ENCODE measurements at regions not wholly inside any gene's neighbourhood (a gene's known extent, or its start where the extent isn't known, plus 50 kb on each side); places are given as distances from the start of the nearest gene placed in this dataset.

DNA sequence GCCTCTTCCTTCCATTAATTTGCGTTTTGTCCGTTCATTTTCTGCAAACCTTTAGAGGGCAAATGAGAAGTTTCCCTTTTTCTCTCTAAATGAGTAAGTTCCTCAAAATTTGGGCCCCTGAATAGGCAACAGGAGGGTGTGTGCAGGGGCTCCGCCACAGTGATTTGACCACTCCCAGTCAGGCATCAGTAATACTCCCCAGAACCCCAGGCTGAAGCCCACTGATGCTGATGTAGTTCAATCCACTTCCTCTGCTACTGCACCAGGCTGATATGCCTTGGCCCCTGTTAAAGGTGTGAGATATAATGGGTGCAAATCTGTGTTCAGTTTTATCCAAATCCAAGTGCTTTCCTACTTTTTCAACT is 1150.0 kb downstream of the RPIA start:
- H3K27ac ChIP-seq = no peak overlapping the region
- no peak for TF ChIP-seq ZFX (IDR thresholded peaks at IDR 0.05; ENCODE audit: borderline replicate concordance)
- TF ChIP-seq, protein P1, sequence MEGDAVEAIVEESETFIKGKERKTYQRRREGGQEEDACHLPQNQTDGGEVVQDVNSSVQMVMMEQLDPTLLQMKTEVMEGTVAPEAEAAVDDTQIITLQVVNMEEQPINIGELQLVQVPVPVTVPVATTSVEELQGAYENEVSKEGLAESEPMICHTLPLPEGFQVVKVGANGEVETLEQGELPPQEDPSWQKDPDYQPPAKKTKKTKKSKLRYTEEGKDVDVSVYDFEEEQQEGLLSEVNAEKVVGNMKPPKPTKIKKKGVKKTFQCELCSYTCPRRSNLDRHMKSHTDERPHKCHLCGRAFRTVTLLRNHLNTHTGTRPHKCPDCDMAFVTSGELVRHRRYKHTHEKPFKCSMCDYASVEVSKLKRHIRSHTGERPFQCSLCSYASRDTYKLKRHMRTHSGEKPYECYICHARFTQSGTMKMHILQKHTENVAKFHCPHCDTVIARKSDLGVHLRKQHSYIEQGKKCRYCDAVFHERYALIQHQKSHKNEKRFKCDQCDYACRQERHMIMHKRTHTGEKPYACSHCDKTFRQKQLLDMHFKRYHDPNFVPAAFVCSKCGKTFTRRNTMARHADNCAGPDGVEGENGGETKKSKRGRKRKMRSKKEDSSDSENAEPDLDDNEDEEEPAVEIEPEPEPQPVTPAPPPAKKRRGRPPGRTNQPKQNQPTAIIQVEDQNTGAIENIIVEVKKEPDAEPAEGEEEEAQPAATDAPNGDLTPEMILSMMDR (IDR thresholded peaks at IDR 0.05) = no peak

DNA sequence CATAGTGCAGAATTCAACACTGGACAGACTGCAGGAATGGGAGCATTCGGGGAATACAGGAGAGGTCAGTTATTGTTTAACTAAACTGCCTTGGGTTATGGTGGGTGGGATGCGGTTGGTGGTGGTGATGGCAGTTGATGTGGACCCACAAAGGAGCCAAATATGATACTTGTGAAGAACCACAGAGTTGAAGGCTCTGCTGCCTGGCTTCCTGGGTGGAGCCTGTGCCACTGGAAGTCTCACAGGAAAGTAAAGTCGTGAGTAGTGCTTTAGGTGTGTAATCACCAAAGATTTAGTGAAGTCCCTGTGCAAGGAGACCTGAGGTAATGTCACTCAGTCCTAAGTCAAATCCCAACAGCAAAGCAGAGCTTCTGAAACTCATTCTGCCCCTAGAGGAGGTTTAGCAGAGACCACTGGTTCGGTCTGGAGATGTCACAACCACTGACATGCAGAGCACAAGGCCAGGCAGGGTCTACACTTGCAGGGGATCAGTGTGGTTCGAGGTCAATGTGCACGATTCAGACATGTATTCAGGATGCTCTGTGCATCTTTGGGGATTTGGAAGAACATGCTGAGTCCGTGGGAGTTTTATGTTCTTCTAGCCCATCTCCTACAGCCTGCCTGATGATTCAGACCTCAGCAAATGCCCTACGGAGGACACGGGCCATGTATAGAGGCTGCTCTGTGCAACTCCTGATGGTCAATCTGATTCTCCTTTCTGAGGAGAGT is 1150.9 kb downstream of the RPIA start:
- no peak for TF ChIP-seq ZFX (IDR thresholded peaks at IDR 0.05; ENCODE audit: borderline replicate concordance)
- TF ChIP-seq, protein P1 (IDR thresholded peaks at IDR 0.05) = no peak
- no peak overlapping the region for H3K27ac ChIP-seq

DNA sequence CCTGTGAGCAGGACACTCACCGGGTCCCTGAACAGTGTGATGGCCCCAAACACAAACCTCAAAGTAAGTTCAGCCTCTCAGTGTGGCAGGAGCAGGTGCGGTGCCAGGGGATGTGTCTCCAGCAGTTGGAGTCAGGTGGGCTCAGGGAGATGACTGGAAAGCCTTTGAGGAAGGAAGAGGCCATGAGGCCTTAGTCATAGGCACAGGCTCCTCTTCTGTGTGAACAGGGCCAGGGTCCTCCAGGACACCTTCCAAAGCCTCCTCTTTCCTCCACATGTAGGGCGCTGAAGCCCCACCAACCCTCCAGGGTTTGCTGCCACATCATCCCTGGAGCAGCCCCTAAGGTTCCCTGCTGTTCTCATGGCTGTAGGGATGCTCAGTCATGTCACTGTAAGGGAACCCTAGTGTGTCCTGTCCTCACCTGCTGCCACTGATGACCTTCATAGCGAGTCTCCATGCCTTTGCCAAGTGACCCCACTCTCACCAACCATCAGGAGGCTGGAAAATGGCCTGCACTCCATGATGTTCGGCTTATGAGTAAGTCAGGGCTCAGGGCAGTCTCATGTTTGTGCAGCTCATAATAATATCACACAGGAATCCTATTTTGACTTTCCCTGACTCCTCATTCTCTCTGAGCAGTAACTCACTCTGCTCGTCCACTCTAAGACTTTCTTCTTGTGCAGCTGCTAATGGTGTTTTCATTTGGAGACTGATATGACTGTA is 1152.9 kb downstream of the RPIA start:
- H3K27ac ChIP-seq = no peak overlapping the region
- TF ChIP-seq, protein P1 (IDR thresholded peaks at IDR 0.05) = no peak
- no peak for TF ChIP-seq ZFX (IDR thresholded peaks at IDR 0.05; ENCODE audit: borderline replicate concordance)

DNA sequence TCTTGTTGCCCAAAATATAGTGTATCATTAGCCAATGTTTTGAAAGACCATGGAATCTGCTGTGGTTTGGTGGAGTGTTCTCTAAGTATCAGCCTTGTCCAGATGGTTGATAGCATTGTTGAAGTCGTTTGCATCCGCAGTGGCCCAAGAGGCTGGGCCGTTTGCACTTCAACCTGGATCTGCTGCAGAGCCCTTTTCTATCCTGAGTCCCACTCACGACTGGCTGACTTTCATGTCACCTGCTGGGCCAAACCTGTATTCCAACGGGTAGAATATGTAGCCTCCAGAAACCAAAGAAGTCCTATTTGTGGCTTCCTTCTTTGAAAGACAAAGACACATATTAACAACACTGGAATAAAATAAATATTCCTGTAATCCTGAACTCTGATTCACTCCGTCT is 1154.1 kb downstream of the RPIA start:
- TF ChIP-seq ZFX (IDR thresholded peaks at IDR 0.05; ENCODE audit: borderline replicate concordance) = no peak
- TF ChIP-seq, protein P1 (IDR thresholded peaks at IDR 0.05) = no peak
- H3K27ac ChIP-seq = no peak overlapping the region

DNA sequence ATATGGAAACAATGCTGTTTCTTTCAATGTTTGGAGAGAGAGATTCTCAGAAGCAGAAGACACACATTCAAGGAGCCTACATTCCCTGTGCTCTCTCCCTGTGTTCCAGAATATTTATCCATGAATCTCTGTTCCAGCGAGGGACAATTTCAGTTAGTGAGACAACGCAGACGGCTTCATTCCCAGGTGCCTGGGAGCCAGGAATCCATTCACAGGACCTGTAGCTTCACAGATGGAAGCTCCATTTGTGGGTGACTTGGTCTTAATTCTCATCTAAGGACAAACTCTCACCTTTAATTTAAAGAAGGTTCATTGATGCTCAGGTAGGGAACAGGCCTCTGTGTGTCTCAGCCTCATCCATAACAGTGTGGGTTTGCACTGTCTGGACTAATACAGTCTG is 1156.6 kb downstream of the RPIA start:
- no peak for TF ChIP-seq ZFX (IDR thresholded peaks at IDR 0.05; ENCODE audit: borderline replicate concordance)
- TF ChIP-seq, protein P1 (IDR thresholded peaks at IDR 0.05) = no peak
- H3K27ac ChIP-seq = no peak overlapping the region

DNA sequence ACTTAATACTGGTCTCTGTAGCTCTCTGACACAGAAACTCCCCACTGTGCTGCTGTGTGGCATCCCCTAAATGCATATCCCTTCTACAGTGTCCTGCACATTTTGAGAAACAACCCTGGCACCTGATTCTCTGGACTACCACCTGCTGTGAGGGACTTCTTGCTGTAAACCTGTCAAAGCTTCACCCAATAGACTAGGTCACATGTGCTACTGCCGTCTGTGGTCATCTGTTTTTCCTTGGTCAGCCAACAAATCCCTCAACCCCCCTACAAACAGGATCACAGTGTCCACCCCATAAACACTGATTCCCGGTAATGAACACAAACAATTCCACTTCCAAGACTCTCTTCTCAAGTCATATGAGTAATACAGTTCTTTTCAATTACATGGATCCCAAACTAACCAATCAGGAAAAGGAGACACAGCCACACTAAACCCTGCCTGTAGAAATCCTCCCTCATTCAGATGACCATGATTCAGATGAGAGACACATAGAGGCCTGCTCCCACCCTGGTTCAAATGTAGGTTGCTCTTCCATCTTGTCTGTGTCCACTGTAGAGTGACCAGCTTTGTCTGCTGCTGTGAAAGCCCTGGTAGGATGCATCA is 1157.4 kb downstream of the RPIA start:
- TF ChIP-seq, protein P1 (IDR thresholded peaks at IDR 0.05) = no peak
- TF ChIP-seq ZFX (IDR thresholded peaks at IDR 0.05; ENCODE audit: borderline replicate concordance) = no peak
- no peak overlapping the region for H3K27ac ChIP-seq

DNA sequence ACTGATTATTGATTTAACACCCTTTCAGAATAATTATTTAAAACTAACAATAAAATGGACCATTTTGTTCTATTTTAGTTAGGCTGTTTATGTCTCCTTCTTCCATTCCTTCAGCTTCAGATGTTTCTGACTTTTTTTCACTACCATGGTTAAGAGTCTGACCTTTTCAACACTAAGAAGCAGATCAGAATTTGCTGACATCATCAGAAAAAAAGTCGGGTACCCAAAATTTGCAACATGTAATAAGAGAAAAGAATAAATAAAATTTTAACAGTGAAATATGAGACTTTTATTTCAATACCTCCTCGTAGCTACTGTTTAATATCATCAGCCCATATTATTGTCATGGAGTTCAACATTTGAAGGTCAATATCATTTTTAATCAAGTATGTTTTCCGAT is 1158.3 kb downstream of the RPIA start:
- TF ChIP-seq, protein P1 (IDR thresholded peaks at IDR 0.05) = no peak
- no peak for TF ChIP-seq ZFX (IDR thresholded peaks at IDR 0.05; ENCODE audit: borderline replicate concordance)
- H3K27ac ChIP-seq = no peak overlapping the region
